AG04449 (cell line): ENCODE measurements at regions not wholly inside any gene's neighbourhood (a gene's known extent, or its start where the extent isn't known, plus 50 kb on each side); places are given as distances from the start of the nearest gene placed in this dataset.

Experiments used
- CTCF ChIA-PET: fragments of 350-600 bp; formaldehyde crosslinking; extraction: SDS; loops from one replicate; lab custom pipeline; 2021; ENCODE audit warnings: antibody characterized with exemption; lab: Yijun Ruan, JAX
- POLR2A ChIA-PET: fragments of 400-600, 350-600 bp; formaldehyde crosslinking; extraction: SDS; loops from one replicate; lab custom pipeline; 2020; ENCODE audit warnings: antibody characterized with exemption, inconsistent platforms; lab: Yijun Ruan, JAX
- DNase-seq: peaks from one replicate; pipeline ENCODE4 v3.0.0-alpha.2; 2010; ENCODE audit warnings: low read depth, low spot score
- H3K4me3 ChIP-seq: 2 replicates; pipeline ENCODE4 v1.5.1; 2011; ENCODE audit warnings: low read depth, mild to moderate bottlenecking, control low read depth, low read length
- CTCF ChIP-seq: IDR thresholded peaks from one replicate; pipeline ENCODE4 v1.5.1; 2011; ENCODE audit warnings: mild to moderate bottlenecking, moderate library complexity, low read length, control low read depth, inconsistent platforms; ENCODE audit not compliant: insufficient read depth; ENCODE audit errors: missing control alignments

GRCh38 chr2:200180943-200181342, 125.5 kb upstream of the SPATS2L start:
- POLR2A ChIA-PET: no interaction called here
- CTCF ChIA-PET: interaction anchor here (0.6 to 1.1 kb wide), 2 partner anchors 10 to 195 kb away, joined by 3 read pairs; no protein-coding TSS in a partner anchor
- DNase-seq: no peak
- H3K4me3 ChIP-seq: no peak overlapping the region
- TF ChIP-seq CTCF: no peak

- ChIA-PET POLR2A (no interaction called here), CTCF (interaction anchor here (0.6 kb wide), 1 partner anchor 1645 kb away, joined by 4 read pairs; no protein-coding TSS in a partner anchor)
- H3K4me3 ChIP-seq: no peak overlapping the region
- DNase-seq: no peak
- TF ChIP-seq CTCF: no peak
These were observed 124.7 kb upstream of the SPATS2L start for GRCh38 chr2:200181755-200182154.

- no peak overlapping the region for H3K4me3 ChIP-seq
- DNase-seq: no peak
- no peak for TF ChIP-seq CTCF
- POLR2A ChIA-PET: no interaction called here
- CTCF ChIA-PET: interaction anchor here (0.9 kb wide), 1 partner anchor 199 kb away, joined by 3 read pairs; no protein-coding TSS in a partner anchor
These were observed 121.5 kb upstream of the SPATS2L start for GRCh38 chr2:200184748-200185627.

GRCh38 chr2:200185628-200186000, 120.9 kb upstream of the SPATS2L start:
- H3K4me3 ChIP-seq: no peak overlapping the region
- DNase-seq: no peak
- TF ChIP-seq CTCF: no peak
- ChIA-PET CTCF (no interaction called here), POLR2A (no interaction called here)

GRCh38 chr2:200186002-200186401, 120.5 kb upstream of the SPATS2L start:
- TF ChIP-seq CTCF: no peak
- CTCF ChIA-PET: no interaction called here
- POLR2A ChIA-PET: no interaction called here
- H3K4me3 ChIP-seq: no peak overlapping the region
- DNase-seq: no peak

- TF ChIP-seq CTCF: no peak
- no peak overlapping the region for H3K4me3 ChIP-seq
- no peak for DNase-seq
- POLR2A ChIA-PET: no interaction called here
- CTCF ChIA-PET: no interaction called here
These were observed 117.6 kb upstream of the SPATS2L start for GRCh38 chr2:200188876-200189275.
